ENCODE measurements at regions not wholly inside any gene's neighbourhood (a gene's known extent, or its start where the extent isn't known, plus 50 kb on each side); places are given as distances from the start of the nearest gene placed in this dataset.

- TF ChIP-seq ATF1 (CRISPR knock-in tag; IDR thresholded peaks at IDR 0.05), result no peak
- no peak for TF ChIP-seq NR3C1 (CRISPR knock-in tag; conservative IDR thresholded peaks at IDR 0.05; ENCODE audit: low read depth)
- TF ChIP-seq SP1 (CRISPR knock-in tag; conservative IDR thresholded peaks at IDR 0.05), result no peak
These were observed 851.1 kb downstream of the SLC4A3 start (continued) for GRCh38 chr2:220478305-220479058.

- Mint-ChIP-seq H3K4me1 (peaks cover 10% of the 10 kb centered on the region), H3K36me3 (peaks cover 4% of the 10 kb centered on the region; the same call in 1 of the 2 replicates), H3K9me3 (peaks cover 5% of the 10 kb centered on the region), H3K4me3 (no peak overlapping the region), H3K27ac (no peak overlapping the region), H3K27me3 (ENCODE audit: low read depth) (no peaks in the 10 kb centered on the region; the same call in 1 of the 2 replicates)
- ChIA-PET CTCF (no interaction called here), POLR2A (no interaction called here)
- DNase-seq (ENCODE audit: low spot score) (no peak), ATAC-seq (no peak)
- no peak for TF ChIP-seq NR3C1 (CRISPR knock-in tag; conservative IDR thresholded peaks at IDR 0.05; ENCODE audit: low read depth)
- no peak for TF ChIP-seq ATF3 (CRISPR knock-in tag; conservative IDR thresholded peaks at IDR 0.05)
- no peak for TF ChIP-seq TEAD4 (CRISPR knock-in tag; IDR thresholded peaks at IDR 0.05)
- no peak for TF ChIP-seq NFE2L1 (CRISPR knock-in tag; IDR thresholded peaks at IDR 0.05)
- no peak for TF ChIP-seq PRRX2 (CRISPR knock-in tag; IDR thresholded peaks at IDR 0.05)
- TF ChIP-seq ZNF219 (CRISPR knock-in tag; IDR thresholded peaks at IDR 0.05; ENCODE audit: borderline replicate concordance), result no peak
- TF ChIP-seq ZBTB43 (CRISPR knock-in tag; IDR thresholded peaks at IDR 0.05), result no peak
- TF ChIP-seq CREB1 (CRISPR knock-in tag; IDR thresholded peaks at IDR 0.05), result no peak
- no peak for TF ChIP-seq JUN (CRISPR knock-in tag; IDR thresholded peaks at IDR 0.05)
- TF ChIP-seq E2F5 (CRISPR knock-in tag; IDR thresholded peaks at IDR 0.05), result no peak
- no peak for TF ChIP-seq NFYB (CRISPR knock-in tag; conservative IDR thresholded peaks at IDR 0.05; ENCODE audit: low read depth)
- no peak for TF ChIP-seq EMX1 (CRISPR knock-in tag; IDR thresholded peaks at IDR 0.05)
- no peak for TF ChIP-seq E2F1 (CRISPR knock-in tag; IDR thresholded peaks at IDR 0.05)
- no peak for TF ChIP-seq CBFB (CRISPR knock-in tag; IDR thresholded peaks at IDR 0.05; ENCODE audit: low read depth)
- TF ChIP-seq KAT7 (CRISPR knock-in tag; IDR thresholded peaks at IDR 0.05; ENCODE audit: borderline replicate concordance), result no peak
- TF ChIP-seq ZNF532 (CRISPR knock-in tag; IDR thresholded peaks at IDR 0.05; ENCODE audit: borderline replicate concordance), result no peak
These were observed 855.3 kb downstream of the SLC4A3 start for GRCh38 chr2:220482716-220483115.

Data from WTC11 (cell line).